ENCODE measurements at regions not wholly inside any gene's neighbourhood (a gene's known extent, or its start where the extent isn't known, plus 50 kb on each side); places are given as distances from the start of the nearest gene placed in this dataset.

GRCh38 chr3:3237979-3238378 lies 58.5 kb upstream of the CRBN start:
- TF ChIP-seq CTCF (IDR thresholded peaks at IDR 0.05; ENCODE audit: insufficient read depth, low read depth, low read length) (no peak), EZH2 (IDR thresholded peaks at IDR 0.05; ENCODE audit: insufficient read depth, low read length) (no peak)
